K562 (cell line): ENCODE measurements at regions not wholly inside any gene's neighbourhood (a gene's known extent, or its start where the extent isn't known, plus 50 kb on each side); places are given as distances from the start of the nearest gene placed in this dataset.

Source experiments
- ATAC-seq: fragments of 200-7000 bp; cut with Tn5 transposase; 3 replicates; pipeline ENCODE4 v1.9.1; 2020; ENCODE audit warnings: moderate library complexity
- BruUV-seq: library from RNA; stranded (reverse); fragments of 400-500 nt; replicated peaks from 2 replicates; lab custom pipeline; 2021; lab: Mats Ljungman, UMichigan
- CTCF ChIA-PET: fragments of 300-600 bp; formaldehyde crosslinking; extraction: SDS; loops from one replicate; lab custom pipeline; 2021; ENCODE audit warnings: low intra/inter-chr PET ratio; lab: Yijun Ruan, JAX
- POLR2A ChIA-PET: fragments of 300-600, 350-650 bp; sonication (Branson Sonifier 250); formaldehyde crosslinking; extraction: SDS; loops from one replicate; lab custom pipeline; 2021; ENCODE audit warnings: antibody characterized with exemption, inconsistent platforms; lab: Yijun Ruan, JAX
- DNase-seq, 4 experiments: peaks; one replicate each; pipeline versions ENCODE4 v3.0.0 to v3.0.0-alpha.2; 2011 to 2018; ENCODE audit warnings: low spot score in 3 of 4, mixed read lengths in 3 of 4; ENCODE audit errors: extremely low read depth in 1 of 4
- FAIRE-seq: peaks from 2 replicates; lab custom pipeline; 2011; peaks lifted over from hg19 to GRCh38; lab: Jason Lieb, UNC
- H2AFZ ChIP-seq: 2 replicates; pipeline ENCODE4 v1.6.0; 2011; ENCODE audit warnings: low read depth, low read length, control low read depth, inconsistent platforms
- H3K27ac ChIP-seq: fragments of 200-600 bp; 3 replicates; pipeline ENCODE4 v1.8.0; 2011; ENCODE audit warnings: low read depth, mild to moderate bottlenecking, control low read depth, inconsistent platforms, low read length, moderate library complexity, mixed read lengths; ENCODE audit errors: extremely low read depth
- H3K27me3 ChIP-seq, 2 experiments: fragments of 300-600 bp in 1 of 2; 2 replicates in 1 of 2; 3 replicates in 1 of 2; pipeline versions ENCODE4 v1.6.0 to v1.8.0; 2011; ENCODE audit warnings: inconsistent platforms in 2 of 2, low read length in 2 of 2, mild to moderate bottlenecking in 1 of 2, mixed read lengths in 1 of 2, moderate library complexity in 1 of 2; ENCODE audit not compliant: control insufficient read depth in 2 of 2, insufficient read depth in 2 of 2
- H3K36me3 ChIP-seq: fragments of 300-600 bp; 3 replicates; pipeline ENCODE4 v1.8.0; 2011; ENCODE audit warnings: mild to moderate bottlenecking, low read length, inconsistent platforms; ENCODE audit not compliant: control insufficient read depth, insufficient read depth
- H3K4me1 ChIP-seq, 2 experiments: fragments of 200-600 bp in 1 of 2; replicated peaks in 1 of 2; 2 replicates in 1 of 2; 3 replicates in 1 of 2; pipeline versions ENCODE4 v1.5.1 to v1.8.0; 2011; ENCODE audit warnings: inconsistent platforms in 2 of 2, low read length in 2 of 2, mild to moderate bottlenecking in 1 of 2, mixed read lengths in 1 of 2, moderate library complexity in 1 of 2; ENCODE audit not compliant: control insufficient read depth in 2 of 2, insufficient read depth in 2 of 2
- H3K4me2 ChIP-seq: 2 replicates; pipeline ENCODE4 v1.6.1; 2011; ENCODE audit warnings: low read length, control low read depth, inconsistent platforms, mixed read lengths; ENCODE audit not compliant: insufficient read depth
- H3K4me3 ChIP-seq: fragments of 200-600 bp; sonication (generic), shearing (Covaris generic); 2 replicates; pipeline ENCODE4 v1.5.1; 2016; ENCODE audit warnings: control low read depth, inconsistent platforms
- H3K79me2 ChIP-seq: fragments of 200-600 bp; 3 replicates; pipeline ENCODE4 v1.8.0; 2011; ENCODE audit warnings: low read length, inconsistent platforms; ENCODE audit not compliant: control insufficient read depth, insufficient read depth
- H3K9ac ChIP-seq, 2 experiments: 2 replicates each; pipeline versions ENCODE4 v1.6.0 to v1.6.1; 2011; ENCODE audit warnings: low read depth in 2 of 2, low read length in 2 of 2, control low read depth in 1 of 2, inconsistent platforms in 1 of 2, mild to moderate bottlenecking in 1 of 2, mixed read lengths in 1 of 2; ENCODE audit not compliant: insufficient read depth in 1 of 2
- H3K9me1 ChIP-seq: one replicate; pipeline ENCODE4 v1.6.0; 2011; ENCODE audit warnings: inconsistent platforms, mild to moderate bottlenecking, low read length, moderate library complexity; ENCODE audit not compliant: control insufficient read depth, insufficient read depth
- H3K9me3 ChIP-seq: replicated peaks from 2 replicates; pipeline ENCODE4 v1.5.1; 2011; ENCODE audit warnings: low read depth, low read length, inconsistent platforms; ENCODE audit not compliant: control insufficient read depth, insufficient read depth
- H4K20me1 ChIP-seq: replicated peaks from 2 replicates; pipeline ENCODE4 v1.6.1; 2011; ENCODE audit warnings: low read length, inconsistent platforms, mixed read lengths; ENCODE audit not compliant: control insufficient read depth, insufficient read depth
- KLF1 ChIP-seq: fragments of 450-650 bp; IDR thresholded peaks from 2 replicates; pipeline ENCODE4 v1.6.1; 2016; ENCODE audit warnings: missing genetic modification characterization, missing compliant biosample characterization
- MAZ ChIP-seq, 2 experiments: fragments of 450-650 bp in 1 of 2; sonication (generic) in 1 of 2; formaldehyde crosslinking; IDR thresholded peaks in 1 of 2; conservative IDR thresholded peaks in 1 of 2; 2 replicates each; pipeline versions ENCODE4 v1.4.0 to v1.5.0; 2020; ENCODE audit warnings: mild to moderate bottlenecking in 1 of 2, missing genetic modification reagents in 1 of 2
- PHB ChIP-seq: fragments of 250-450 bp; sonication (Bioruptor Pico); IDR thresholded peaks from 2 replicates; pipeline ENCODE4 v1.5.0; 2021
- RAD21 ChIP-seq, 2 experiments: fragments of 250-450 bp in 1 of 2; fragments of 450-650 bp in 1 of 2; sonication (Bioruptor Pico) in 1 of 2; formaldehyde crosslinking in 1 of 2; IDR thresholded peaks in 1 of 2; conservative IDR thresholded peaks in 1 of 2; 2 replicates each; pipeline versions ENCODE4 v1.4.0 to v1.8.0; 2020 to 2022; ENCODE audit warnings: mild to moderate bottlenecking in 2 of 2, moderate library complexity in 1 of 2
- SMC3 ChIP-seq: conservative IDR thresholded peaks from 2 replicates; pipeline ENCODE4 v1.6.1; 2011; ENCODE audit warnings: low read depth, low read length, improper control_type of control experiment; ENCODE audit not compliant: insufficient read depth
- ZNF146 ChIP-seq: IDR thresholded peaks from one replicate; pipeline ENCODE4 v1.6.1; 2018; ENCODE audit warnings: missing compliant biosample characterization; ENCODE audit not compliant: unreplicated experiment
- ZNF253 ChIP-seq: fragments of 250-450 bp; sonication (Bioruptor Pico); conservative IDR thresholded peaks from 2 replicates; pipeline ENCODE4 v1.6.1; 2021; ENCODE audit warnings: mild to moderate bottlenecking
- WGBS: fragments of 100-300 bp; shearing (Covaris generic); methylation state at CpG from one replicate; pipeline ENCODE4 v1.1.6; 2016; ENCODE audit warnings: low coverage, mixed read lengths; ENCODE audit not compliant: insufficient coverage; ENCODE audit errors: missing lambda C conversion rate; 5-methylcytosine and 5-hydroxymethylcytosine counted together
- in situ Hi-C: fragments of 300-500 bp; cut with MboI; formaldehyde crosslinking; loops from 4 replicates; pipeline ENCODE4 v1.15.0; 2018; ENCODE audit warnings: inconsistent platforms, mixed read lengths
- intact Hi-C: fragments of 100-400 bp; cut with micrococcal nuclease; formaldehyde crosslinking; loops from 2 replicates; pipeline ENCODE4 v1.14.2; 2022
- TF ChIP-seq, protein P1 (sequence below), 2 experiments: fragments of 450-650 bp; formaldehyde crosslinking in 1 of 2; IDR thresholded peaks; 2 replicates each; pipeline versions ENCODE4 v1.4.0 to v1.6.1; 2014 to 2020; ENCODE audit warnings: mild to moderate bottlenecking in 2 of 2, borderline replicate concordance in 1 of 2, low read depth in 1 of 2
- TF ChIP-seq, protein P2 (sequence below), 2 experiments: fragments of 200-800 bp in 1 of 2; sonication (Bioruptor generic) in 1 of 2; sonication (generic) in 1 of 2; formaldehyde crosslinking in 1 of 2; IDR thresholded peaks in 1 of 2; conservative IDR thresholded peaks in 1 of 2; 2 replicates each; pipeline versions ENCODE4 v1.5.0 to v1.6.1; 2016 to 2020; ENCODE audit warnings: missing compliant biosample characterization in 1 of 2, missing genetic modification characterization in 1 of 2, missing genetic modification reagents in 1 of 2

DNA sequence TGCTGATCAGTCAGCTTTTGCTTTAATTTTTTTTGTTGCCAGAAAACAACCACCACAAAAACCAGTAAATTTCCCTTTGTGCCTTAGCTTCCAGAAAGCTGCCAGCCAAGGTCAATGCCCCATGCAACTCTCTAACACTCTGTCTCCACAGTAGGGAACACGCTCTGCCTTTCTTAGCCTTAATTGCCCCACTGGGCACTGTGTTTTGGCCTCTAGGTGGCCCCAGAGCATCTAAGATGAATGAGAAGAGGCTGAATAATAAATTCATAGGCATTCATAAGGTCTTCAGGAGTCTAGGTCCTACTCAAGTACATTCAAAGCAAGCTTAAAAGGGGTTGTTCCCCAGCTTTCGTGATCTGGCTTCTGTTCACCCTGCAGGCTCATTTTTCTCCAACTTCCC lies 57.7 kb upstream of the PASD1 start:
- H2AFZ ChIP-seq: no peak overlapping the region
- FAIRE-seq (no peak), ATAC-seq (peak; percentile 93), DNase-seq (peak; percentile 16 to 49 (median 22))
- H3K36me3 ChIP-seq: no peaks in the 10 kb centered on the region
- intact Hi-C loops (loop anchor here (1.0 to 5.0 kb wide), 3 partner anchors 176 to 353 kb away; no protein-coding TSS in a partner anchor), in situ Hi-C loops (loop anchor here (5.0 kb wide), 1 partner anchor 177 kb away; no protein-coding TSS in a partner anchor)
- 0% methylated on average over 2 of the region's 2 CpGs for WGBS
- H3K9me1 ChIP-seq: no peaks in the 10 kb centered on the region
- H3K27me3 ChIP-seq: no peaks in the 10 kb centered on the region
- no peak overlapping the region for H3K9ac ChIP-seq
- CTCF ChIA-PET: interaction anchor here (1.2 to 1.6 kb wide), 2 partner anchors 174 to 217 kb away, joined by 3 to 8 read pairs; no protein-coding TSS in a partner anchor
- no peaks in the 10 kb centered on the region for H3K9me3 ChIP-seq
- POLR2A ChIA-PET: no interaction called here
- no peak overlapping the region for H3K4me3 ChIP-seq
- BruUV-seq: no TSS peak
- H4K20me1 ChIP-seq: no peaks in the 10 kb centered on the region
- no peaks in the 10 kb centered on the region for H3K79me2 ChIP-seq
- H3K4me1 ChIP-seq: no peaks in the 10 kb centered on the region; a peak in 1 of 5 replicates
- H3K27ac ChIP-seq: no peak overlapping the region
- no peak overlapping the region for H3K4me2 ChIP-seq
- TF ChIP-seq, protein P1, sequence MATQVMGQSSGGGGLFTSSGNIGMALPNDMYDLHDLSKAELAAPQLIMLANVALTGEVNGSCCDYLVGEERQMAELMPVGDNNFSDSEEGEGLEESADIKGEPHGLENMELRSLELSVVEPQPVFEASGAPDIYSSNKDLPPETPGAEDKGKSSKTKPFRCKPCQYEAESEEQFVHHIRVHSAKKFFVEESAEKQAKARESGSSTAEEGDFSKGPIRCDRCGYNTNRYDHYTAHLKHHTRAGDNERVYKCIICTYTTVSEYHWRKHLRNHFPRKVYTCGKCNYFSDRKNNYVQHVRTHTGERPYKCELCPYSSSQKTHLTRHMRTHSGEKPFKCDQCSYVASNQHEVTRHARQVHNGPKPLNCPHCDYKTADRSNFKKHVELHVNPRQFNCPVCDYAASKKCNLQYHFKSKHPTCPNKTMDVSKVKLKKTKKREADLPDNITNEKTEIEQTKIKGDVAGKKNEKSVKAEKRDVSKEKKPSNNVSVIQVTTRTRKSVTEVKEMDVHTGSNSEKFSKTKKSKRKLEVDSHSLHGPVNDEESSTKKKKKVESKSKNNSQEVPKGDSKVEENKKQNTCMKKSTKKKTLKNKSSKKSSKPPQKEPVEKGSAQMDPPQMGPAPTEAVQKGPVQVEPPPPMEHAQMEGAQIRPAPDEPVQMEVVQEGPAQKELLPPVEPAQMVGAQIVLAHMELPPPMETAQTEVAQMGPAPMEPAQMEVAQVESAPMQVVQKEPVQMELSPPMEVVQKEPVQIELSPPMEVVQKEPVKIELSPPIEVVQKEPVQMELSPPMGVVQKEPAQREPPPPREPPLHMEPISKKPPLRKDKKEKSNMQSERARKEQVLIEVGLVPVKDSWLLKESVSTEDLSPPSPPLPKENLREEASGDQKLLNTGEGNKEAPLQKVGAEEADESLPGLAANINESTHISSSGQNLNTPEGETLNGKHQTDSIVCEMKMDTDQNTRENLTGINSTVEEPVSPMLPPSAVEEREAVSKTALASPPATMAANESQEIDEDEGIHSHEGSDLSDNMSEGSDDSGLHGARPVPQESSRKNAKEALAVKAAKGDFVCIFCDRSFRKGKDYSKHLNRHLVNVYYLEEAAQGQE (IDR thresholded peaks at IDR 0.05; ENCODE audit: borderline replicate concordance): peak; percentile 38; the same call in 1 of the 2 replicates
- TF ChIP-seq, protein P1 (CRISPR knock-in tag; IDR thresholded peaks at IDR 0.05; ENCODE audit: low read depth): no peak
- TF ChIP-seq SMC3 (peak; percentile 75), PHB (no peak), ZNF146 (no peak), KLF1 (no peak), RAD21 (CRISPR knock-in tag; conservative IDR thresholded peaks at IDR 0.05 in 1 of 2, IDR thresholded peaks at IDR 0.05 in 1 of 2) (peak; percentile 68 to 78), MAZ (CRISPR knock-in tag; conservative IDR thresholded peaks at IDR 0.05 in 1 of 2, IDR thresholded peaks at IDR 0.05 in 1 of 2) (no peak), ZNF253 (CRISPR knock-in tag) (no peak)
- TF ChIP-seq, protein P2, sequence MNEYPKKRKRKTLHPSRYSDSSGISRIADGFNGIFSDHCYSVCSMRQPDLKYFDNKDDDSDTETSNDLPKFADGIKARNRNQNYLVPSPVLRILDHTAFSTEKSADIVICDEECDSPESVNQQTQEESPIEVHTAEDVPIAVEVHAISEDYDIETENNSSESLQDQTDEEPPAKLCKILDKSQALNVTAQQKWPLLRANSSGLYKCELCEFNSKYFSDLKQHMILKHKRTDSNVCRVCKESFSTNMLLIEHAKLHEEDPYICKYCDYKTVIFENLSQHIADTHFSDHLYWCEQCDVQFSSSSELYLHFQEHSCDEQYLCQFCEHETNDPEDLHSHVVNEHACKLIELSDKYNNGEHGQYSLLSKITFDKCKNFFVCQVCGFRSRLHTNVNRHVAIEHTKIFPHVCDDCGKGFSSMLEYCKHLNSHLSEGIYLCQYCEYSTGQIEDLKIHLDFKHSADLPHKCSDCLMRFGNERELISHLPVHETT (CRISPR knock-in tag; conservative IDR thresholded peaks at IDR 0.05 in 1 of 2, IDR thresholded peaks at IDR 0.05 in 1 of 2): no peak
